IMR-90 (cell line): ENCODE measurements at regions not wholly inside any gene's neighbourhood (a gene's known extent, or its start where the extent isn't known, plus 50 kb on each side); places are given as distances from the start of the nearest gene placed in this dataset.

Experiments used
- ATAC-seq: fragments of 200-7000 bp; cut with Tn5 transposase; 2 replicates; pipeline ENCODE4 v1.9.1; 2020; ENCODE audit warnings: low read depth, mild to moderate bottlenecking, moderate library complexity
- BruUV-seq: library from RNA; stranded (reverse); fragments of 400-500 nt; replicated peaks from 2 replicates; lab custom pipeline; 2021; lab: Mats Ljungman, UMichigan
- CTCF ChIA-PET: fragments of 300-600 bp; formaldehyde crosslinking; extraction: SDS; loops from one replicate; lab custom pipeline; 2021; ENCODE audit warnings: antibody characterized with exemption; lab: Yijun Ruan, JAX
- POLR2A ChIA-PET: fragments of 300-600 bp; sonication (Branson Sonifier 250); formaldehyde crosslinking; loops from one replicate; lab custom pipeline; 2022; ENCODE audit warnings: antibody characterized with exemption; ENCODE audit not compliant: unreplicated experiment; lab: Charles Lee
- DNase-seq: peaks from one replicate; pipeline ENCODE4 v3.0.0; 2013
- H2AFZ ChIP-seq: replicated peaks from 2 replicates; pipeline ENCODE3; 2013; ENCODE audit warnings: low read length, mild to moderate bottlenecking; ENCODE audit not compliant: poor library complexity
- H2AK5ac ChIP-seq: 2 replicates; pipeline ENCODE4 v1.6.1; 2013; ENCODE audit warnings: low read depth, low read length, inconsistent platforms
- H2AK9ac ChIP-seq: replicated peaks from 2 replicates; pipeline ENCODE3; 2013; ENCODE audit warnings: mild to moderate bottlenecking, low read depth, low read length, moderate library complexity; ENCODE audit not compliant: poor library complexity
- H2BK120ac ChIP-seq: 2 replicates; pipeline ENCODE4 v1.6.1; 2013; ENCODE audit warnings: low read depth, low read length, inconsistent platforms
- H2BK15ac ChIP-seq: 3 replicates; pipeline ENCODE4 v1.6.1; 2013; ENCODE audit warnings: low read depth, low read length, inconsistent platforms
- H2BK20ac ChIP-seq: 2 replicates; pipeline ENCODE4 v1.6.1; 2013; ENCODE audit warnings: low read depth, mild to moderate bottlenecking, inconsistent platforms, low read length, moderate library complexity
- H2BK5ac ChIP-seq: 2 replicates; pipeline ENCODE4 v1.6.1; 2013; ENCODE audit warnings: mild to moderate bottlenecking, low read depth, low read length, inconsistent platforms; ENCODE audit not compliant: poor library complexity, severe bottlenecking
- H3K14ac ChIP-seq: replicated peaks from 2 replicates; pipeline ENCODE4 v1.6.1; 2013; ENCODE audit warnings: low read depth, low read length, inconsistent platforms
- H3K18ac ChIP-seq: 2 replicates; pipeline ENCODE4 v1.6.1; 2013; ENCODE audit warnings: low read depth, low read length, control low read depth
- H3K23ac ChIP-seq: 2 replicates; pipeline ENCODE4 v1.6.1; 2013; ENCODE audit warnings: low read depth, low read length, inconsistent platforms
- H3K27ac ChIP-seq: 2 replicates; pipeline ENCODE4 v1.5.1; 2013; ENCODE audit warnings: mild to moderate bottlenecking, control low read depth, low read length; ENCODE audit not compliant: insufficient read depth
- H3K27me3 ChIP-seq: 2 replicates; pipeline ENCODE4 v1.6.1; 2013; ENCODE audit warnings: low read length; ENCODE audit not compliant: control insufficient read depth, insufficient read depth
- H3K36me3 ChIP-seq: 2 replicates; pipeline ENCODE4 v1.6.1; 2013; ENCODE audit warnings: low read length, mixed read lengths; ENCODE audit not compliant: control insufficient read depth, insufficient read depth
- H3K4ac ChIP-seq: 2 replicates; pipeline ENCODE4 v1.6.1; 2013; ENCODE audit warnings: low read depth, low read length, inconsistent platforms
- H3K4me1 ChIP-seq: 2 replicates; pipeline ENCODE4 v1.6.1; 2013; ENCODE audit warnings: low read length, mixed read lengths; ENCODE audit not compliant: control insufficient read depth, insufficient read depth
- H3K4me2 ChIP-seq: 2 replicates; pipeline ENCODE4 v1.6.1; 2013; ENCODE audit warnings: low read depth, mild to moderate bottlenecking, control low read depth, low read length, moderate library complexity
- H3K4me3 ChIP-seq: 2 replicates; pipeline ENCODE4 v1.5.1; 2013; ENCODE audit warnings: low read depth, mild to moderate bottlenecking, control low read depth, low read length, moderate library complexity; ENCODE audit not compliant: insufficient read depth
- H3K56ac ChIP-seq: 2 replicates; pipeline ENCODE4 v1.6.1; 2013; ENCODE audit warnings: low read length, inconsistent platforms; ENCODE audit not compliant: insufficient read depth; ENCODE audit errors: extremely low read depth
- H3K79me1 ChIP-seq, 2 experiments: 2 replicates each; pipeline ENCODE4 v1.6.1; 2013; ENCODE audit warnings: low read length in 2 of 2, inconsistent platforms in 1 of 2, low read depth in 1 of 2
- H3K9ac ChIP-seq: 2 replicates; pipeline ENCODE4 v1.6.1; 2013; ENCODE audit warnings: low read depth, low read length, control low read depth
- H3K9me1 ChIP-seq: 2 replicates; pipeline ENCODE4 v1.6.1; 2013; ENCODE audit warnings: low read length, inconsistent platforms; ENCODE audit not compliant: insufficient read depth
- H3K9me3 ChIP-seq: 2 replicates; pipeline ENCODE4 v1.6.1; 2013; ENCODE audit warnings: low read length; ENCODE audit not compliant: control insufficient read depth, insufficient read depth
- H4K20me1 ChIP-seq: 2 replicates; pipeline ENCODE4 v1.6.1; 2013; ENCODE audit warnings: low read length, inconsistent platforms; ENCODE audit not compliant: insufficient read depth
- H4K5ac ChIP-seq: 2 replicates; pipeline ENCODE4 v1.6.1; 2013; ENCODE audit warnings: mild to moderate bottlenecking, low read depth, low read length, control low read depth
- H4K8ac ChIP-seq, 2 experiments: 2 replicates each; pipeline ENCODE4 v1.6.1; 2013; ENCODE audit warnings: low read depth in 2 of 2, low read length in 2 of 2, control low read depth in 1 of 2, inconsistent platforms in 1 of 2
- H4K91ac ChIP-seq: 2 replicates; pipeline ENCODE4 v1.6.1; 2013; ENCODE audit warnings: low read depth, low read length, inconsistent platforms; ENCODE audit not compliant: insufficient read depth
- CEBPB ChIP-seq: IDR thresholded peaks from 2 replicates; pipeline ENCODE4 v1.6.1; 2012; ENCODE audit warnings: low read depth, low read length, improper control_type of control experiment
- CHD1 ChIP-seq: IDR thresholded peaks from 2 replicates; pipeline ENCODE4 v1.6.1; 2012; ENCODE audit warnings: low read depth, low read length, improper control_type of control experiment
- CTCF ChIP-seq: conservative IDR thresholded peaks from 2 replicates; pipeline ENCODE4 v1.5.1; 2012; ENCODE audit warnings: mild to moderate bottlenecking, low read depth, low read length, improper control_type of control experiment
- MAFK ChIP-seq: IDR thresholded peaks from 2 replicates; pipeline ENCODE4 v1.6.1; 2012; ENCODE audit warnings: low read depth, low read length, improper control_type of control experiment
- MAZ ChIP-seq: IDR thresholded peaks from 2 replicates; pipeline ENCODE4 v1.6.1; 2012; ENCODE audit warnings: low read depth, mild to moderate bottlenecking, low read length, improper control_type of control experiment, moderate library complexity, borderline replicate concordance
- MXI1 ChIP-seq: IDR thresholded peaks from 2 replicates; pipeline ENCODE4 v1.6.1; 2012; ENCODE audit warnings: low read depth, mild to moderate bottlenecking, low read length, moderate library complexity, borderline replicate concordance
- NFE2L2 ChIP-seq: fragments of 150-350 bp; IDR thresholded peaks from 2 replicates; pipeline ENCODE4 v1.6.1; 2016; ENCODE audit warnings: low read depth, mild to moderate bottlenecking, low read length
- RAD21 ChIP-seq: IDR thresholded peaks from 2 replicates; pipeline ENCODE4 v1.6.1; 2012; ENCODE audit warnings: low read length, improper control_type of control experiment
- RFX5 ChIP-seq: IDR thresholded peaks from 2 replicates; pipeline ENCODE4 v1.8.0; 2012; ENCODE audit warnings: low read depth, mild to moderate bottlenecking, low read length, moderate library complexity
- SMC3 ChIP-seq: fragments of 150-350 bp; IDR thresholded peaks from 2 replicates; pipeline ENCODE4 v1.6.1; 2016; ENCODE audit warnings: low read depth, mild to moderate bottlenecking, antibody characterized with exemption, low read length, moderate library complexity
- WGBS, 2 experiments: methylation state at CpG; one replicate each; pipeline versions ENCODE4 v1.1.5 to v1.1.7; 2013; ENCODE audit warnings: missing lambda C conversion rate in 2 of 2; ENCODE audit not compliant: insufficient read length in 1 of 2; ENCODE audit errors: extremely low coverage in 2 of 2; 5-methylcytosine and 5-hydroxymethylcytosine counted together
- dilution Hi-C: fragments of 300-500 bp; cut with HindIII; formaldehyde crosslinking; loops from one replicate; pipeline ENCODE4 v1.14.3; 2018; ENCODE audit warnings: low sequenced_read_pairs; ENCODE audit not compliant: unreplicated experiment
- in situ Hi-C: fragments of 300-500 bp; cut with MboI; formaldehyde crosslinking; loops from 3 replicates; pipeline ENCODE4 v1.14.3; 2019; ENCODE audit warnings: low sequenced_read_pairs, inconsistent platforms, mixed read lengths
- intact Hi-C: fragments of 100-400 bp; cut with micrococcal nuclease; formaldehyde crosslinking; loops from 2 replicates; pipeline ENCODE4 v1.10.0; 2022
- TF ChIP-seq, protein P1 (sequence below): fragments of 150-350 bp; IDR thresholded peaks from 2 replicates; pipeline ENCODE4 v1.6.1; 2016; ENCODE audit warnings: low read depth, mild to moderate bottlenecking, low read length, moderate library complexity, borderline replicate concordance
- TF ChIP-seq, protein P2 (sequence below): fragments of 150-350 bp; IDR thresholded peaks from 2 replicates; pipeline ENCODE4 v1.6.1; 2017; ENCODE audit warnings: mild to moderate bottlenecking, antibody characterized with exemption, low read length, low read depth

DNA sequence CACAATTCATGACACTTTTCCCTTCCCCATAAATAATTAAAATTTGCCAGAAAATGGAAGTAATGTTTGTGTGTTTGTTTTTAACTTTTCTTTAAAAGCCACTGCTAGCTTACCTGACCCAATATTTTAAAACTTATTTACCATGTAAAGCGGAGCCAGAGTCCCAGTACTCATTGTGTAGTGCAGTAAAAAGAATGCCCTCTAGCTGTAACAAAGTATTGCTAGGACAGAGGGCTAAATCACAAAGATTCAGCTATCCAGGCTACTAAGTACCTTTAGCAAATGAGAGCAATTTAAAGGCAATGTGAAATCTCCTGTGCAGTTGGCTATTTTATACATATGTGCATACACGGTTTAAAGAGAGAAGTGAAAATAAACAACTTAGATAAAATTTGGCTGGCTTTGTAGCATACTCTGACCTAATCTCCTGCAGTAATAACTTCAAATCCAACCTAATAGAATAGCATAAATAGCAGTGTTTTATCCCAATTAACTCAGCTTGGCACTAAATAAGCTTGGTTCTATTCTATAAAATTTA is 997.4 kb upstream of the PIK3C3 start:
- H3K9ac ChIP-seq: no peak overlapping the region

More for the DNA sequence above, 997.4 kb upstream of the PIK3C3 start:
- Histone ChIP-seq H3K9me3 (no peaks in the 10 kb centered on the region), H2BK5ac (no peak overlapping the region), H3K14ac (no peak overlapping the region), H3K18ac (no peak overlapping the region), H4K8ac (no peak overlapping the region), H3K23ac (no peak overlapping the region), H3K4ac (no peak overlapping the region), H3K79me1 (no peaks in the 10 kb centered on the region), H3K27ac (no peak overlapping the region), H2BK120ac (no peak overlapping the region), H4K20me1 (no peaks in the 10 kb centered on the region), H2BK20ac (no peak overlapping the region), H2AK9ac (no peak overlapping the region), H3K36me3 (no peaks in the 10 kb centered on the region), H3K4me1 (no peaks in the 10 kb centered on the region; the same call in 1 of the 2 replicates), H2AFZ (no peak overlapping the region), H3K9me1 (no peaks in the 10 kb centered on the region), H2BK15ac (no peak overlapping the region), H4K91ac (no peak overlapping the region), H2AK5ac (no peak overlapping the region), H3K27me3 (no peaks in the 10 kb centered on the region), H3K4me3 (no peak overlapping the region), H4K5ac (no peak overlapping the region), H3K4me2 (no peak overlapping the region), H3K56ac (no peak overlapping the region)
- dilution Hi-C loops (no loop called here), intact Hi-C loops (loop anchor here (10.0 kb wide), 1 partner anchor 417 kb away; no protein-coding TSS in a partner anchor), in situ Hi-C loops (no loop called here)
- TF ChIP-seq CEBPB: no peak
- no peak for TF ChIP-seq CTCF
- no peak for TF ChIP-seq MXI1
- no peak for TF ChIP-seq MAFK
- no peak for TF ChIP-seq SMC3
- TF ChIP-seq, protein P1, sequence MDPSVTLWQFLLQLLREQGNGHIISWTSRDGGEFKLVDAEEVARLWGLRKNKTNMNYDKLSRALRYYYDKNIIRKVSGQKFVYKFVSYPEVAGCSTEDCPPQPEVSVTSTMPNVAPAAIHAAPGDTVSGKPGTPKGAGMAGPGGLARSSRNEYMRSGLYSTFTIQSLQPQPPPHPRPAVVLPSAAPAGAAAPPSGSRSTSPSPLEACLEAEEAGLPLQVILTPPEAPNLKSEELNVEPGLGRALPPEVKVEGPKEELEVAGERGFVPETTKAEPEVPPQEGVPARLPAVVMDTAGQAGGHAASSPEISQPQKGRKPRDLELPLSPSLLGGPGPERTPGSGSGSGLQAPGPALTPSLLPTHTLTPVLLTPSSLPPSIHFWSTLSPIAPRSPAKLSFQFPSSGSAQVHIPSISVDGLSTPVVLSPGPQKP: no peak
- TF ChIP-seq MAZ: no peak
- no peak for TF ChIP-seq NFE2L2
- no peak for TF ChIP-seq RFX5
- TF ChIP-seq, protein P2, sequence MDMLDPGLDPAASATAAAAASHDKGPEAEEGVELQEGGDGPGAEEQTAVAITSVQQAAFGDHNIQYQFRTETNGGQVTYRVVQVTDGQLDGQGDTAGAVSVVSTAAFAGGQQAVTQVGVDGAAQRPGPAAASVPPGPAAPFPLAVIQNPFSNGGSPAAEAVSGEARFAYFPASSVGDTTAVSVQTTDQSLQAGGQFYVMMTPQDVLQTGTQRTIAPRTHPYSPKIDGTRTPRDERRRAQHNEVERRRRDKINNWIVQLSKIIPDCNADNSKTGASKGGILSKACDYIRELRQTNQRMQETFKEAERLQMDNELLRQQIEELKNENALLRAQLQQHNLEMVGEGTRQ: no peak
- TF ChIP-seq RAD21: no peak
- TF ChIP-seq CHD1: no peak
- WGBS, 2 experiments: no CpG with 5 or more reads among the region's 2 CpGs
- no TSS peak for BruUV-seq
- DNase-seq: peak; percentile 52
- ATAC-seq: peak; percentile 66
- ChIA-PET CTCF (no interaction called here), POLR2A (no interaction called here)
